Psoas muscle (tissue), 7 donors: ENCODE measurements at regions not wholly inside any gene's neighbourhood (a gene's known extent, or its start where the extent isn't known, plus 50 kb on each side); places are given as distances from the start of the nearest gene placed in this dataset.
"Not testable (repeated sequence)": the region's sequence is repeated elsewhere in the genome, so short reads cannot be mapped to it uniquely, and the experiment has no call there.

ENCODE experiments used
- ATAC-seq, 4 donors: fragments of 200-7000 bp; cut with Tn5 transposase; one replicate each; pipeline ENCODE4 v1.9.1; 2020; ENCODE audit warnings: moderate library complexity in 3 of 4, mild to moderate bottlenecking in 2 of 4
- DNase-seq, 2 donors: peaks; one replicate each; pipeline ENCODE4 v3.0.0-alpha.2; 2020
- H3K27ac ChIP-seq: fragments of 200-600 bp; one replicate; pipeline ENCODE4 v1.8.0; 2022
- H3K27me3 ChIP-seq, 3 donors: fragments of 200-600 bp in 1 of 3; one replicate each; pipeline versions ENCODE4 v1.6.1 to v1.8.0; 2013 to 2022; ENCODE audit warnings: low read length in 2 of 3, mild to moderate bottlenecking in 2 of 3, moderate library complexity in 1 of 3; ENCODE audit not compliant: insufficient read depth in 3 of 3
- H3K36me3 ChIP-seq, 2 donors: fragments of 200-600 bp in 1 of 2; one replicate each; pipeline versions ENCODE4 v1.6.1 to v1.8.0; 2013 to 2022; ENCODE audit warnings: low read depth in 1 of 2, mild to moderate bottlenecking in 1 of 2, moderate library complexity in 1 of 2; ENCODE audit not compliant: insufficient read depth in 1 of 2
- H3K4me1 ChIP-seq: fragments of 200-600 bp; one replicate; pipeline ENCODE4 v1.8.0; 2022
- H3K4me3 ChIP-seq: fragments of 200-600 bp; one replicate; pipeline ENCODE4 v1.8.0; 2022; ENCODE audit warnings: mild to moderate bottlenecking
- H3K9me3 ChIP-seq: fragments of 200-600 bp; one replicate; pipeline ENCODE4 v1.8.0; 2022
- CTCF ChIP-seq: fragments of 200-600 bp; IDR thresholded peaks from one replicate; pipeline ENCODE4 v1.8.0; 2022; ENCODE audit warnings: antibody characterized with exemption
- WGBS, 3 donors: extraction: QIAGEN DNeasy Blood & Tissue Kit; methylation state at CpG; one replicate each; pipeline versions ENCODE4 v1.1.6 to v1.1.7; 2013; 5-methylcytosine and 5-hydroxymethylcytosine counted together
- intact Hi-C, 2 donors: fragments of 100-400 bp; cut with DNase I; formaldehyde crosslinking; loops; one replicate each; pipeline versions ENCODE4 v1.11.0 to v1.14.2; 2022
- donor health status: healthy with polysubstance abuse.
- donor health status: DM: no; HTN: no; CAD: no; lungs with moderate emphysema.
- donor health status: Bipolar disorder and iron deficiency.
- donor health status: healthy.
- donor health status: DM: yes; HTN: yes; CAD: no.
- donor health status: DM: no; HTN: no; CAD: no.
- donor health status: DM: yes; HTN: yes; CAD: no.

GRCh38 chr6:51314965-51315364, 496.3 kb downstream of the TFAP2B start:
- Histone ChIP-seq H3K9me3 (no peaks in the 10 kb centered on the region), H3K4me1 (no peaks in the 10 kb centered on the region), H3K4me3 (no peak overlapping the region), H3K27me3 (peaks cover 0 to 2% (median 0%) of the 10 kb centered on the region in 3 donors), H3K36me3 (no peaks in the 10 kb centered on the region), H3K27ac (no peak overlapping the region)
- TF ChIP-seq CTCF = no peak
- intact Hi-C loops = no loop called here
- DNase-seq = no peak
- 60 to 74% (median 74%) methylated on average over 2 of the region's 2 CpGs for WGBS, 3 donors
- ATAC-seq = no peak

- intact Hi-C loops = no loop called here
- ATAC-seq (no peak), DNase-seq (no peak)
- 57 to 60% (median 59%) methylated on average over 5 of the region's 5 CpGs for WGBS, 3 donors
- Histone ChIP-seq H3K4me3 (no peak overlapping the region), H3K27me3 (no peaks in the 10 kb centered on the region), H3K27ac (no peak overlapping the region), H3K4me1 (no peaks in the 10 kb centered on the region), H3K36me3 (no peaks in the 10 kb centered on the region), H3K9me3 (no peaks in the 10 kb centered on the region)
- TF ChIP-seq CTCF = no peak
Measured at GRCh38 chr6:51318674-51319073, 500.0 kb downstream of the TFAP2B start.

- H3K27ac ChIP-seq, DNase-seq, H3K9me3 ChIP-seq, H3K4me3 ChIP-seq, ATAC-seq, intact Hi-C loops, H3K36me3 ChIP-seq, H3K4me1 ChIP-seq, H3K27me3 ChIP-seq: not testable (repeated sequence)
- 91 to 95% (median 93%) methylated on average over 3 of the region's 3 CpGs for WGBS, 3 donors
Measured at GRCh38 chr6:51321477-51321876, 502.8 kb downstream of the TFAP2B start.

- no peak for ATAC-seq
- Histone ChIP-seq H3K4me3 (no peak overlapping the region), H3K36me3 (no peaks in the 10 kb centered on the region), H3K27ac (no peak overlapping the region), H3K9me3 (no peaks in the 10 kb centered on the region), H3K27me3 (no peaks in the 10 kb centered on the region), H3K4me1 (no peaks in the 10 kb centered on the region)
- no peak for DNase-seq
- TF ChIP-seq CTCF = no peak
- intact Hi-C loops = no loop called here
Measured at GRCh38 chr6:51322505-51322904, 503.8 kb downstream of the TFAP2B start.

GRCh38 chr6:51323056-51323455, 504.4 kb downstream of the TFAP2B start:
- Histone ChIP-seq H3K27ac (no peak overlapping the region), H3K36me3 (no peaks in the 10 kb centered on the region), H3K27me3 (no peaks in the 10 kb centered on the region), H3K4me3 (no peak overlapping the region), H3K9me3 (no peaks in the 10 kb centered on the region), H3K4me1 (no peaks in the 10 kb centered on the region)
- TF ChIP-seq CTCF = no peak
- intact Hi-C loops = no loop called here
- no peak for ATAC-seq
- no peak for DNase-seq
- WGBS, 3 donors = 30 to 43% (median 31%) methylated on average over 1 of the region's 1 CpG
